SIG-M5 treated with dmso at 0.1 percent for 504 hours (cell line): ENCODE measurements at regions not wholly inside any gene's neighbourhood (a gene's known extent, or its start where the extent isn't known, plus 50 kb on each side); places are given as distances from the start of the nearest gene placed in this dataset.
A peak's percentile ranks its signal among the peaks of the same experiment; 100 is the strongest.

ENCODE experiments used
- DNase-seq: peaks from one replicate; lab custom pipeline; 2025; ENCODE audit not compliant: unreplicated experiment; lab: John Stamatoyannopoulos, UW

- no peak for DNase-seq
Observed at GRCh38 chr17:51486091-51486490, 225.7 kb downstream of the UTP18 start.

GRCh38 chr17:51486885-51487520 is 226.7 kb downstream of the UTP18 start:
- DNase-seq: no peak

- DNase-seq: peak; percentile 22
Observed at GRCh38 chr17:51487947-51488346, 227.6 kb downstream of the UTP18 start.

- DNase-seq: no peak
Observed at GRCh38 chr17:51491416-51491815, 231.1 kb downstream of the UTP18 start.

- no peak for DNase-seq
Observed at GRCh38 chr17:51493206-51493605, 232.9 kb downstream of the UTP18 start.

- DNase-seq: no peak
Observed at GRCh38 chr17:51496378-51496777, 236.0 kb downstream of the UTP18 start.

- DNase-seq: no peak
Observed at GRCh38 chr17:51499897-51500296, 239.6 kb downstream of the UTP18 start.

GRCh38 chr17:51500454-51500853 is 240.1 kb downstream of the UTP18 start:
- no peak for DNase-seq

- no peak for DNase-seq
Observed at GRCh38 chr17:51505450-51505849, 245.1 kb downstream of the UTP18 start.

- no peak for DNase-seq
Observed at GRCh38 chr17:51507444-51507843, 247.1 kb downstream of the UTP18 start.

GRCh38 chr17:51508048-51508447 is 247.7 kb downstream of the UTP18 start:
- DNase-seq: no peak

- DNase-seq: no peak
Observed at GRCh38 chr17:51510940-51511339, 250.6 kb downstream of the UTP18 start.

GRCh38 chr17:51512220-51512907 is 252.0 kb downstream of the UTP18 start:
- DNase-seq: no peak

- no peak for DNase-seq
Observed at GRCh38 chr17:51516924-51517323, 256.6 kb downstream of the UTP18 start.

- DNase-seq: no peak
Observed at GRCh38 chr17:51524524-51524923, 264.2 kb downstream of the UTP18 start.

GRCh38 chr17:51526507-51526906 is 266.2 kb downstream of the UTP18 start:
- no peak for DNase-seq

GRCh38 chr17:51527225-51527982 is 267.1 kb downstream of the UTP18 start:
- DNase-seq: peak; percentile 1

GRCh38 chr17:51528111-51528510 is 267.8 kb downstream of the UTP18 start:
- DNase-seq: no peak

- DNase-seq: no peak
Observed at GRCh38 chr17:51533219-51533618, 272.9 kb downstream of the UTP18 start.

GRCh38 chr17:51533821-51534220 is 273.5 kb downstream of the UTP18 start:
- DNase-seq: no peak

- no peak for DNase-seq
Observed at GRCh38 chr17:51536627-51537026, 276.3 kb downstream of the UTP18 start.

GRCh38 chr17:51537996-51538550 is 277.7 kb downstream of the UTP18 start:
- DNase-seq: no peak
